ENCODE measurements at regions not wholly inside any gene's neighbourhood (a gene's known extent, or its start where the extent isn't known, plus 50 kb on each side); places are given as distances from the start of the nearest gene placed in this dataset.

DNA sequence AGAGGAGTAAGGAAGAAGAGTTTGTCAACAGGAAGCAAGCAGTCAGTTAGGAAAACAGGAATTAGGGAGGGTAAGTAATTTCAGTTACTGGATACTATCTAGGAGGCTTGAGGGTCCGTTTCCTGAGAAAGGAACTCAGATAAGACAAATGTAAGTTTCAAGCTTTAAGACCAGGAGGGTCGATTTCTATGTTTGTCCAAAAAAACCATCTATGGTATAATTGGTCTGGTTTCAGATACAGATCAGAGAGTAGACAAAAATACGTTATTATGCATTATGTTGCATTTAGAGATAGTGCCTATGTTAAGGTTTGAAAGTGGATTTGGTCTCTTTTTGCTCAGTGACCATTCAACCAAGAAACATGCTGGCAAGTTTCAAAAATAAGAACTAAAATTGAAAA is 789.6 kb upstream of the PCDH20 start:
- Histone ChIP-seq H3K27me3 (ENCODE audit: control insufficient read depth, insufficient read depth, low read length) (no peaks in the 10 kb centered on the region), H3K4me2 (ENCODE audit: low read length) (no peak overlapping the region), H3K4me1 (no peaks in the 10 kb centered on the region), H3K79me2 (no peaks in the 10 kb centered on the region), H2AFZ (no peak overlapping the region), H3K4me3 (ENCODE audit: low read depth, low read length) (no peak overlapping the region), H3K27ac (no peak overlapping the region), H3K9ac (no peak overlapping the region), H3K36me3 (ENCODE audit: control insufficient read depth, insufficient read depth, low read length) (no peaks in the 10 kb centered on the region), H3K9me3 (ENCODE audit: control insufficient read depth, low read length) (no peaks in the 10 kb centered on the region)
- no peak for TF ChIP-seq CTCF (IDR thresholded peaks at IDR 0.05)

DNA sequence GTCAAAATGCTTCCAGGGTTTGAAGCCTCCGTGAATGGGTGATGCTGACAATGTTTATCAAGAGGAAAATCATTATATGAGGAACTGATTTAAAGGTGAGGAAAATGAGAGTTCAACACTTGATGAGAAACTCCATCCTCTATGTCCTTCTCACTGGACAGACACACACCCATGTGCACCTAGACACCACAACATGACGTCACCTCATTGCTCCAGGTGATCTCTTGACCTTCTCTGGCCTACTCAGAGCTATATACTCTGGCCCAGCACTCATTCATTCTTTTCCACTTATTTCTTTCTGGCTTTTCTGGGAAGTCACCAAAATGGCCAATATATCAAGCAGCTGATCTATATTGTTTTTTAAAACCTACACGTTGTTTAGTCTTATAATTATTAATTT is 778.7 kb upstream of the PCDH20 start:
- no peaks in the 10 kb centered on the region for H3K79me2 ChIP-seq
- no peak overlapping the region for H2AFZ ChIP-seq
- H3K9ac ChIP-seq: no peak overlapping the region
- H3K27ac ChIP-seq: no peak overlapping the region
- no peak for TF ChIP-seq CTCF (IDR thresholded peaks at IDR 0.05)
- H3K4me2 ChIP-seq (ENCODE audit: low read length): no peak overlapping the region
- no peaks in the 10 kb centered on the region for H3K27me3 ChIP-seq (ENCODE audit: control insufficient read depth, insufficient read depth, low read length)
- H3K4me1 ChIP-seq: no peaks in the 10 kb centered on the region
- no peaks in the 10 kb centered on the region for H3K36me3 ChIP-seq (ENCODE audit: control insufficient read depth, insufficient read depth, low read length)
- no peak overlapping the region for H3K4me3 ChIP-seq (ENCODE audit: low read depth, low read length)
- H3K9me3 ChIP-seq (ENCODE audit: control insufficient read depth, low read length): no peaks in the 10 kb centered on the region

DNA sequence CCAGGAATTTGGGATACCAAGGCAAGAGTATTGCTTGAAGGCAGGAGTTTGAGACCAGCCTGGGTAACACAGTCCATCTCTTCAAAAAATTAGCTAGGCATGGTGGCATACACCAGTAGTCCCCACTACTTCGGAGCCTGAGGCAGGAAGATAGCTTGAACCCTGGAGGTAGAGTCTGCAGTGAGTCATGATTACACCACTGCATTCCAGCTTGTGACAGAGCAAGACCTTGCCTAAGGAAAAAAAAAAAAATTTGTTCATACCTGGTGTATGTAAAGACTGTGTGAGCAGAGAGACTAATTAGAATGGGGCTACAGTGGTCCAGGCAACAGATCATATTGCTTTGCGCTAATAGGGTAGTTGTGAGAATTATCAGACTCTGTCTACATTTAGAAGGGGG is 778.3 kb upstream of the PCDH20 start:
- Histone ChIP-seq H3K27ac (no peak overlapping the region), H3K9ac (no peak overlapping the region), H3K4me2 (ENCODE audit: low read length) (no peak overlapping the region), H3K4me1 (no peaks in the 10 kb centered on the region), H3K27me3 (ENCODE audit: control insufficient read depth, insufficient read depth, low read length) (no peaks in the 10 kb centered on the region), H3K79me2 (no peaks in the 10 kb centered on the region), H3K36me3 (ENCODE audit: control insufficient read depth, insufficient read depth, low read length) (no peaks in the 10 kb centered on the region), H3K4me3 (ENCODE audit: low read depth, low read length) (no peak overlapping the region), H2AFZ (no peak overlapping the region), H3K9me3 (ENCODE audit: control insufficient read depth, low read length) (no peaks in the 10 kb centered on the region)
- TF ChIP-seq CTCF (IDR thresholded peaks at IDR 0.05): no peak

DNA sequence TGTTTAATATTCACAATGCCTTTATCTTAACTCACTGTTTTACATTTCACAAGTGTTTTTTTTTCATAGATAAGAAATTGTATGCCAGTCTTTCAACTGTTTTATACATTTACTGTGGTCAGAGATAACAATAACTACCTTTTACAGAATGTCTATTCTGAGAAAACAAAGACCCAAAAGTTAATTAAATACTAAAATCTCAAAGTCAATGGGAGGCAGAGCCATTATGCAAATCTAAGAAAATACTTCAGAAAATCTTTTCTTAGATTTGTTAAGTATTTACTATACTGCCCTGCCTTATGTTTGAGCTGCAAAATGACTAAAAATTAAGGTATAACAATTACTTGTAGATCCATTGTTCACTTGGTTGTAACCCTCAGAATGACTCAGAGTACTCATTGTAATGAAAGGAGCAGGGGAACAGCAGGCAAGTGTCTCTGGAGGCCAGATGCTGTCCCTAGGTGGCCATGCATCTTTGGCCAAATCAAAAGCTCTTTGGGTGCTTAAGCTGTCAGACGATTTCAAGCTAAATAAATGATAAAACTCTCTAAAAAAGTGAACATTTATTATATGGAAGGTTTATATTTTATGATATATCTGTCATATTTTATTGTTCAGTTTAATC is 770.1 kb upstream of the PCDH20 start:
- H3K4me3 ChIP-seq (ENCODE audit: low read depth, low read length): no peak overlapping the region
- no peak overlapping the region for H2AFZ ChIP-seq
- TF ChIP-seq CTCF (IDR thresholded peaks at IDR 0.05): no peak
- H3K27me3 ChIP-seq (ENCODE audit: control insufficient read depth, insufficient read depth, low read length): no peaks in the 10 kb centered on the region
- no peaks in the 10 kb centered on the region for H3K4me1 ChIP-seq
- no peaks in the 10 kb centered on the region for H3K9me3 ChIP-seq (ENCODE audit: control insufficient read depth, low read length)
- no peak overlapping the region for H3K4me2 ChIP-seq (ENCODE audit: low read length)
- H3K27ac ChIP-seq: no peak overlapping the region
- no peak overlapping the region for H3K9ac ChIP-seq
- no peaks in the 10 kb centered on the region for H3K79me2 ChIP-seq
- no peaks in the 10 kb centered on the region for H3K36me3 ChIP-seq (ENCODE audit: control insufficient read depth, insufficient read depth, low read length)

DNA sequence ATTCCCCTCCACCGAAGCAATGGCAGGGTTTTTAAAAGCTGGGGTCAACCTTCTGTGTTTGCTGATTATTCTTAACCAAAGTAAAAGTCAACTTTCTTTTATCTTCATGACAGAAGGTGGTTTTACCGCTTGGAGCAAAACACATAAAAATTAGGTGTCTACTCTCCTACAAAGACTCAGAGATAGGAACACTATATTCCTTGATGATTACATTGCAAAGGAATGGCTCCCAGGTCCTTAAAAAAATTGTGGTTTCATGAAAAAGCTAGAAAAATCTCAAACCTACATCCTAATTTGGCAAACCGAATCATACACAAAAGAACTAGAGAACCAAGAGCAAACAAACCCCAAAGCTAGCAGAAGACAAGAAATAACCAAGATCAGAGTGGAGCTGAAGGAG is 760.4 kb upstream of the PCDH20 start:
- Histone ChIP-seq H3K4me3 (ENCODE audit: low read depth, low read length) (no peak overlapping the region), H3K9me3 (ENCODE audit: control insufficient read depth, low read length) (no peaks in the 10 kb centered on the region), H3K79me2 (no peaks in the 10 kb centered on the region), H2AFZ (no peak overlapping the region), H3K4me1 (no peaks in the 10 kb centered on the region), H3K36me3 (ENCODE audit: control insufficient read depth, insufficient read depth, low read length) (no peaks in the 10 kb centered on the region), H3K4me2 (ENCODE audit: low read length) (no peak overlapping the region), H3K9ac (no peak overlapping the region), H3K27ac (no peak overlapping the region), H3K27me3 (ENCODE audit: control insufficient read depth, insufficient read depth, low read length) (no peaks in the 10 kb centered on the region)
- no peak for TF ChIP-seq CTCF (IDR thresholded peaks at IDR 0.05)

All from parathyroid adenoma (tissue), 2 donors.